H9 (cell line): ENCODE measurements at regions not wholly inside any gene's neighbourhood (a gene's known extent, or its start where the extent isn't known, plus 50 kb on each side); places are given as distances from the start of the nearest gene placed in this dataset.

ENCODE experiments used
- DNase-seq: peaks from one replicate; pipeline ENCODE4 v3.0.0-alpha.2; 2017
- H2AFZ ChIP-seq: one replicate; pipeline ENCODE4 v1.6.1; 2013; ENCODE audit warnings: mild to moderate bottlenecking, low read length, control low read depth, moderate library complexity
- H2AK5ac ChIP-seq: 2 replicates; pipeline ENCODE4 v1.6.1; 2013; ENCODE audit warnings: low read length, control low read depth, mixed read lengths; ENCODE audit not compliant: insufficient read length
- H2BK120ac ChIP-seq: one replicate; pipeline ENCODE4 v1.6.1; 2013; ENCODE audit warnings: low read depth, mild to moderate bottlenecking, low read length, control low read depth, inconsistent platforms; ENCODE audit not compliant: poor library complexity, severe bottlenecking
- H2BK12ac ChIP-seq: 2 replicates; pipeline ENCODE4 v1.6.1; 2013; ENCODE audit warnings: low read length, control low read depth, mixed read lengths, low read depth; ENCODE audit not compliant: insufficient read length
- H2BK15ac ChIP-seq: 2 replicates; pipeline ENCODE4 v1.6.1; 2013; ENCODE audit warnings: low read depth, low read length, control low read depth
- H2BK20ac ChIP-seq: one replicate; pipeline ENCODE4 v1.6.1; 2013; ENCODE audit warnings: low read depth, mild to moderate bottlenecking, low read length, control low read depth, inconsistent platforms; ENCODE audit not compliant: poor library complexity, severe bottlenecking
- H2BK5ac ChIP-seq: 2 replicates; pipeline ENCODE4 v1.6.1; 2013; ENCODE audit warnings: low read length, control low read depth, mixed read lengths; ENCODE audit not compliant: insufficient read length
- H3K14ac ChIP-seq: 2 replicates; pipeline ENCODE4 v1.6.1; 2013; ENCODE audit warnings: low read length, control low read depth; ENCODE audit not compliant: insufficient read depth
- H3K18ac ChIP-seq: 2 replicates; pipeline ENCODE4 v1.6.1; 2013; ENCODE audit warnings: low read depth, mild to moderate bottlenecking, mixed read lengths, low read length, control low read depth; ENCODE audit not compliant: insufficient read length
- H3K23ac ChIP-seq: 2 replicates; pipeline ENCODE4 v1.6.1; 2013; ENCODE audit warnings: low read length, control low read depth, mixed read lengths, low read depth; ENCODE audit not compliant: insufficient read length
- H3K23me2 ChIP-seq: 2 replicates; pipeline ENCODE4 v1.6.1; 2013; ENCODE audit warnings: low read depth, mild to moderate bottlenecking, mixed read lengths, low read length, control low read depth; ENCODE audit not compliant: insufficient read length, poor library complexity, severe bottlenecking
- H3K27ac ChIP-seq: 2 replicates; pipeline ENCODE4 v1.5.1; 2013; ENCODE audit warnings: low read length, control low read depth, mixed read lengths, low read depth; ENCODE audit not compliant: insufficient read length
- H3K27me3 ChIP-seq: 2 replicates; pipeline ENCODE4 v1.6.1; 2013; ENCODE audit warnings: low read length, control low read depth, inconsistent platforms; ENCODE audit not compliant: insufficient read depth
- H3K4ac ChIP-seq: 2 replicates; pipeline ENCODE4 v1.6.1; 2013; ENCODE audit warnings: low read depth, mild to moderate bottlenecking, control low read depth, inconsistent platforms, low read length, moderate library complexity
- H3K4me1 ChIP-seq: 2 replicates; pipeline ENCODE4 v1.6.1; 2013; ENCODE audit warnings: low read length, control low read depth, inconsistent platforms; ENCODE audit not compliant: insufficient read depth
- H3K4me2 ChIP-seq: 2 replicates; pipeline ENCODE4 v1.6.1; 2013; ENCODE audit warnings: low read length, control low read depth, mixed read lengths; ENCODE audit not compliant: insufficient read length, insufficient read depth
- H3K56ac ChIP-seq: 2 replicates; pipeline ENCODE4 v1.6.1; 2013; ENCODE audit warnings: low read depth, mild to moderate bottlenecking, mixed read lengths, low read length, control low read depth; ENCODE audit not compliant: insufficient read length
- H3K79me1 ChIP-seq: 2 replicates; pipeline ENCODE4 v1.6.1; 2013; ENCODE audit warnings: low read depth, mild to moderate bottlenecking, moderate library complexity, low read length, control low read depth, inconsistent platforms; ENCODE audit not compliant: insufficient read depth, poor library complexity, severe bottlenecking
- H3K79me2 ChIP-seq: 2 replicates; pipeline ENCODE4 v1.6.1; 2013; ENCODE audit warnings: low read length, control low read depth, inconsistent platforms; ENCODE audit not compliant: insufficient read depth
- H3K9ac ChIP-seq: 2 replicates; pipeline ENCODE4 v1.6.1; 2013; ENCODE audit warnings: low read length, control low read depth, mixed read lengths; ENCODE audit not compliant: insufficient read length; ENCODE audit errors: extremely low read depth
- H3K9me3 ChIP-seq: one replicate; pipeline ENCODE4 v1.6.1; 2013; ENCODE audit warnings: low read depth, low read length, inconsistent platforms; ENCODE audit not compliant: control insufficient read depth
- H3T11ph ChIP-seq: one replicate; pipeline ENCODE4 v1.6.1; 2013; ENCODE audit warnings: mild to moderate bottlenecking, low read length, control low read depth, inconsistent platforms
- H4K20me1 ChIP-seq: one replicate; pipeline ENCODE4 v1.6.1; 2013; ENCODE audit not compliant: control insufficient read depth, insufficient read length, insufficient read depth
- H4K5ac ChIP-seq: 2 replicates; pipeline ENCODE4 v1.6.1; 2013; ENCODE audit warnings: low read depth, mild to moderate bottlenecking, mixed read lengths, low read length, control low read depth; ENCODE audit not compliant: insufficient read length
- H4K8ac ChIP-seq: replicated peaks from 2 replicates; pipeline ENCODE4 v1.6.1; 2013; ENCODE audit warnings: low read length, control low read depth, mixed read lengths, low read depth; ENCODE audit not compliant: insufficient read length
- H4K91ac ChIP-seq: 2 replicates; pipeline ENCODE4 v1.6.1; 2013; ENCODE audit warnings: low read depth, mild to moderate bottlenecking, moderate library complexity, mixed read lengths, low read length, control low read depth; ENCODE audit not compliant: insufficient read length
- H3K27ac Mint-ChIP-seq, 3 experiments: 2 replicates in 2 of 3; 3 replicates in 1 of 3; pipeline ENCODE4 v1.8.0; 2020 to 2021; ENCODE audit warnings: mixed read lengths in 3 of 3, mild to moderate bottlenecking in 1 of 3, moderate library complexity in 1 of 3
- H3K27me3 Mint-ChIP-seq: 2 replicates; pipeline ENCODE4 v1.8.0; 2021; ENCODE audit warnings: low read depth, mild to moderate bottlenecking, moderate library complexity, mixed read lengths
- H3K36me3 Mint-ChIP-seq, 3 experiments: 2 replicates in 2 of 3; 3 replicates in 1 of 3; pipeline ENCODE4 v1.8.0; 2020 to 2021; ENCODE audit warnings: low read depth in 3 of 3, mixed read lengths in 3 of 3; ENCODE audit not compliant: insufficient read depth in 1 of 3
- H3K4me1 Mint-ChIP-seq, 2 experiments: 2 replicates each; pipeline ENCODE4 v1.8.0; 2020; ENCODE audit warnings: mixed read lengths in 2 of 2
- H3K4me3 Mint-ChIP-seq, 2 experiments: 2 replicates in 1 of 2; 3 replicates in 1 of 2; pipeline ENCODE4 v1.8.0; 2020 to 2021; ENCODE audit warnings: mild to moderate bottlenecking in 2 of 2, mixed read lengths in 2 of 2, moderate library complexity in 1 of 2
- H3K9me3 Mint-ChIP-seq, 2 experiments: 2 replicates in 1 of 2; 3 replicates in 1 of 2; pipeline ENCODE4 v1.8.0; 2020; ENCODE audit warnings: mild to moderate bottlenecking in 2 of 2, mixed read lengths in 2 of 2, moderate library complexity in 1 of 2
- WGBS: extraction: QIAGEN DNeasy Blood & Tissue Kit; methylation state at CpG from one replicate; pipeline ENCODE4 v1.1.7; 2013; ENCODE audit warnings: missing lambda C conversion rate, low lambda C conversion rate, mixed read lengths; ENCODE audit not compliant: insufficient read length; ENCODE audit errors: extremely low coverage; 5-methylcytosine and 5-hydroxymethylcytosine counted together
- TF ChIP-seq, protein P1 (sequence below): fragments of 200-600 bp; sonication (generic); conservative IDR thresholded peaks from 3 replicates; pipeline ENCODE4 v1.8.0; 2021; ENCODE audit warnings: antibody characterized with exemption, mild to moderate bottlenecking

DNA sequence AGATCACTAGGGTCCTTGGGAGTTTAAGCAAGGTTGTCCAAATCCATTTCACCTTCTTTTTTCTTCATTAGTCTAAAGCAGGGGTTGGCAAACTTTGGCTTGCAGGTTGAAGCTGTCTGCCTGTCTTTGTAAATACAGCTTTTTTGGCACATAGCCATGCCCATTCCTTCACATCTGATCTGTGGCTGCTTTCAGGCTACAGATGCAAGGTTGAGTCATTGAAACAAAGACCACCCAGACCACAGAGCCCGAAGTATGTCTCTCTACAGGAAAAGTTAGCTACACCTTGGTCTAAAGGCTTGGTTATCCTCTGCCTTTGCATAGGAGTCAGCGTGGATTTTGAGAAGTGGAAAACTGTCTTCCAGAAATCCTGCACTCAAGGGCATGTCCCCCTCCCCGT lies 238.1 kb upstream of the STS start:
- TF ChIP-seq, protein P1, sequence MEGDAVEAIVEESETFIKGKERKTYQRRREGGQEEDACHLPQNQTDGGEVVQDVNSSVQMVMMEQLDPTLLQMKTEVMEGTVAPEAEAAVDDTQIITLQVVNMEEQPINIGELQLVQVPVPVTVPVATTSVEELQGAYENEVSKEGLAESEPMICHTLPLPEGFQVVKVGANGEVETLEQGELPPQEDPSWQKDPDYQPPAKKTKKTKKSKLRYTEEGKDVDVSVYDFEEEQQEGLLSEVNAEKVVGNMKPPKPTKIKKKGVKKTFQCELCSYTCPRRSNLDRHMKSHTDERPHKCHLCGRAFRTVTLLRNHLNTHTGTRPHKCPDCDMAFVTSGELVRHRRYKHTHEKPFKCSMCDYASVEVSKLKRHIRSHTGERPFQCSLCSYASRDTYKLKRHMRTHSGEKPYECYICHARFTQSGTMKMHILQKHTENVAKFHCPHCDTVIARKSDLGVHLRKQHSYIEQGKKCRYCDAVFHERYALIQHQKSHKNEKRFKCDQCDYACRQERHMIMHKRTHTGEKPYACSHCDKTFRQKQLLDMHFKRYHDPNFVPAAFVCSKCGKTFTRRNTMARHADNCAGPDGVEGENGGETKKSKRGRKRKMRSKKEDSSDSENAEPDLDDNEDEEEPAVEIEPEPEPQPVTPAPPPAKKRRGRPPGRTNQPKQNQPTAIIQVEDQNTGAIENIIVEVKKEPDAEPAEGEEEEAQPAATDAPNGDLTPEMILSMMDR: no peak
- WGBS: no CpG with 5 or more reads among the region's 3 CpGs
- H3K27ac ChIP-seq: no peak overlapping the region

More for the DNA sequence above, 238.1 kb upstream of the STS start:
- DNase-seq: no peak
- no peak overlapping the region for H3K4ac ChIP-seq
- no peak overlapping the region for H2BK20ac ChIP-seq
- H3K9me3 ChIP-seq: no peaks in the 10 kb centered on the region
- no peak overlapping the region for H2BK12ac ChIP-seq
- no peak overlapping the region for H3T11ph ChIP-seq
- no peak overlapping the region for H4K91ac ChIP-seq
- H3K4me1 ChIP-seq: no peaks in the 10 kb centered on the region
- H2BK120ac ChIP-seq: no peak overlapping the region
- no peak overlapping the region for H2AK5ac ChIP-seq
- Mint-ChIP-seq H3K27me3 (peaks cover 2% of the 10 kb centered on the region; the same call in 1 of the 2 replicates), H3K9me3 (no peaks in the 10 kb centered on the region; a peak in 1 of 5 replicates), H3K4me1 (peaks cover 4 to 13% of the 10 kb centered on the region in 2 experiments), H3K4me3 (no peak overlapping the region), H3K27ac (no peak overlapping the region), H3K36me3 (no peaks in the 10 kb centered on the region)
- no peak overlapping the region for H2AFZ ChIP-seq
- no peaks in the 10 kb centered on the region for H3K23me2 ChIP-seq
- no peak overlapping the region for H3K4me2 ChIP-seq
- no peak overlapping the region for H4K8ac ChIP-seq
- H3K27me3 ChIP-seq: no peaks in the 10 kb centered on the region
- H4K5ac ChIP-seq: no peak overlapping the region
- no peaks in the 10 kb centered on the region for H3K79me2 ChIP-seq
- no peak overlapping the region for H3K56ac ChIP-seq
- no peaks in the 10 kb centered on the region for H4K20me1 ChIP-seq
- no peak overlapping the region for H3K18ac ChIP-seq
- no peak overlapping the region for H2BK5ac ChIP-seq
- no peak overlapping the region for H2BK15ac ChIP-seq
- H3K79me1 ChIP-seq: no peaks in the 10 kb centered on the region
- no peak overlapping the region for H3K9ac ChIP-seq
- no peak overlapping the region for H3K14ac ChIP-seq
- H3K23ac ChIP-seq: no peak overlapping the region
